DND-41 (cell line): ENCODE measurements at regions not wholly inside any gene's neighbourhood (a gene's known extent, or its start where the extent isn't known, plus 50 kb on each side); places are given as distances from the start of the nearest gene placed in this dataset.

Source experiments
- CTCF ChIP-seq: IDR thresholded peaks from 2 replicates; pipeline ENCODE4 v1.5.1; 2012; ENCODE audit warnings: borderline replicate concordance, low read length, moderate library complexity, mild to moderate bottlenecking; ENCODE audit not compliant: poor library complexity, severe bottlenecking; ENCODE audit errors: extremely low read depth
- EZH2 ChIP-seq: IDR thresholded peaks from 3 replicates; pipeline ENCODE4 v1.6.1; 2012; ENCODE audit warnings: borderline replicate concordance, low read depth, mild to moderate bottlenecking, moderate library complexity, low read length, inconsistent platforms; ENCODE audit not compliant: severe bottlenecking

- TF ChIP-seq CTCF (no peak), EZH2 (no peak)
Observed at GRCh38 chr17:63370696-63371095, 75.4 kb downstream of the CYB561 start.
